ENCODE measurements at regions not wholly inside any gene's neighbourhood (a gene's known extent, or its start where the extent isn't known, plus 50 kb on each side); places are given as distances from the start of the nearest gene placed in this dataset.

DNA sequence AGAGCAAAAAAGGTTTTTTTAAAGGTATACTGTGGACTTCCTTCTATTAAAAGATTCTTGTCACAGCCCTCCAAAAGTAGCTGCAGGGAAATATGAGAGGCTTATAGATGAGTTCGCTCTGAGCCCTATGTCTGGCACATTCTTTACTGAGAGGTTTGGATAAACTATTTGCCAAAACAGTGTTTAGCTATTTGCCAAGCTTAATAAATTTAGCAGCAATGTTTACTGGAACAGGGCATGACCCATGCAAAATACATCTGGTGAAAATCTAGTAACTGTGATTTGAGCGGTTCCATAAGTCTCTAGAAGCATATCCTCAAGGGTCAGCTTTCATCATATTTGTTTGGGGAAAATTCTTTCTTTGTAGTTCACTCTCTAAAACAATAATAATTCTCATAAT is 1696.7 kb upstream of the PIK3C3 start:
- TF ChIP-seq FOXK2 (IDR thresholded peaks at IDR 0.05) (no peak), SP1 (IDR thresholded peaks at IDR 0.05) (no peak), ZNF384 (IDR thresholded peaks at IDR 0.05) (no peak), ELF4 (IDR thresholded peaks at IDR 0.05) (no peak), HDGF (IDR thresholded peaks at IDR 0.05; ENCODE audit: borderline replicate concordance) (no peak), SUZ12 (IDR thresholded peaks at IDR 0.05) (no peak), ARNT (IDR thresholded peaks at IDR 0.05) (no peak), TARDBP (IDR thresholded peaks at IDR 0.05) (no peak), BHLHE40 (IDR thresholded peaks at IDR 0.05; ENCODE audit: borderline replicate concordance) (no peak), L3MBTL2 (conservative IDR thresholded peaks at IDR 0.05) (no peak)
- TF ChIP-seq, protein P1, sequence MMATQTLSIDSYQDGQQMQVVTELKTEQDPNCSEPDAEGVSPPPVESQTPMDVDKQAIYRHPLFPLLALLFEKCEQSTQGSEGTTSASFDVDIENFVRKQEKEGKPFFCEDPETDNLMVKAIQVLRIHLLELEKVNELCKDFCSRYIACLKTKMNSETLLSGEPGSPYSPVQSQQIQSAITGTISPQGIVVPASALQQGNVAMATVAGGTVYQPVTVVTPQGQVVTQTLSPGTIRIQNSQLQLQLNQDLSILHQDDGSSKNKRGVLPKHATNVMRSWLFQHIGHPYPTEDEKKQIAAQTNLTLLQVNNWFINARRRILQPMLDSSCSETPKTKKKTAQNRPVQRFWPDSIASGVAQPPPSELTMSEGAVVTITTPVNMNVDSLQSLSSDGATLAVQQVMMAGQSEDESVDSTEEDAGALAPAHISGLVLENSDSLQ (IDR thresholded peaks at IDR 0.05), result no peak

All from HEK293T (cell line).